HG03045 (cell line): ENCODE measurements at regions not wholly inside any gene's neighbourhood (a gene's known extent, or its start where the extent isn't known, plus 50 kb on each side); places are given as distances from the start of the nearest gene placed in this dataset.

Experiments used
- ATAC-seq: cut with Tn5 transposase; IDR thresholded peaks from one replicate; pipeline ENCODE4 v1.9.1; 2021; ENCODE audit warnings: mild to moderate bottlenecking, moderate library complexity; ENCODE audit not compliant: unreplicated experiment

DNA sequence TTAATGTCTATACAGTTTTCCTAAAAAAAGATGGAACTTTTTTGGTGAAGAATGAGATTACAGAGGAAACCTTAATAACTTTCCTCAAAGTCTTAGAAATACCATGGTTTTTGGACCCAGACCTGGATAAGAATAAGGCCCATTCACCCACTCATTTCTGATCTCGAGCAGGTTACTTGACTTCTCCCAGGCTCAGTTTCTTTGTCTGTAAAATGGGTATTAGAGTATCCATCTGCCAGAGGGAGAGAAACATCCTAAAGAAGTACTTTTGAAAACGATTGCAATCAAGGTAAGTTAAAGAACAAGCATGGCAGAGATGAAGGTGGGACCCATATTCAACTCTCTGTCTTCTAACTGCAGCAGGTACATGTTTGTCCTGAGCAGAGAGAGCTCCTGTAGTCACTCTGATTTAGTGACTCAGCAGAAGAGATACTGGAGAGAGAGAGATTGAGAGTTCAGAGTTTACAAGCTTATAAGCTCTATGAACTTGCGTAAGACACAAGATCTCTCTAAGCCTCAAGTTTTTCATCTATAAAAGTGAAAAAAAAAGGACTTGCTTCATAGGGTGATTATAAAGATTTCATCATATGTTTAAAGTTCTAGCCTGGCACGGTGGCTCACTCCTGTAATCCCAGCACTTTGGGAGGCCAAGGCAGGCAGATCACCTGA is 379.4 kb upstream of the SGCD start:
- ATAC-seq = no peak

DNA sequence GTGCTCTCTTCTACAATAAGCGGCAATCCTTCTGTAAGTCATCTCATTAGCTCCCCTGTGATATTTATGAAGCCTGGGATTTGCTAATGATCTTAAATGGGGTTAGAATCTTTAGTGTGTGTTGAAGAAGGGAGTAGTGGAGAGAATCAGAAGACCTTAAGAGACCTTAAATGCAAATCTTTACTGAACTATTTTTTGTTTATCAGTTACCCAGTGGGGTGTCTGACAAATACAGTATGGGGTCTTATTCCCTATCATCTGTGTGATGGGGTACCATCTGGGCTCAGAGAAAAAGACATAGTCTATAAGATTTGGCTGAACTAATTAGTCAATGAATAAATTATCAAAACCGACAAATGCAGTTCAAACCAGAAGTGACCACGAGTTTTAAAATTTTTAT is 378.4 kb upstream of the SGCD start:
- ATAC-seq = no peak

DNA sequence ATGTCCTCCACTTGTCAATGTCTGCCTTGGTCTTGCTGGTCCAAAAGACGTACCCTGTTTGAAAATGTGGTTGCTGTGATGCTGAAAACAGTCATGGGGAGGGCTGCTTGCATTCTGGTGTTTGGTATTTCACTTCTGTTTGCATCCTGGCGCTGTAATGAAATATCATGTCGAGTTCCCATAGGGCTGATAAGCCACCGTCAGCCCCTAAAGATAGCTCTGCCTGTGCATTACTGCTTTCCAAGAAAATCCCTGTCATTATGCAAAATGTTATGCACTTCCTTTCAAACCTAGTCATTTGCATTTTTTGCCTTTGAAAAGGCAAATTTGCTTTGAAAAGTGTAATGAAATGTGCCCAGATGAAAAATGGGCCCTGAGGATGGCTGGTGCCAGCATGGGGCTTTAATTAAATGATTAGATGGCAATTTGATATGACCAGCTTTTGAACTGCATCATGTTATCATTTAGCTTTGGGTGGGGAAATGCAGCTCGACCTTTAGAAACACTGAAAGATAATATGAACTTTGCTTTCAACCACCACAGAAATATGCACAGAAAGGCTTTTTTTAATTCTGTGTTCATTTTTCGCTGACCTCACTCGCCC is 374.4 kb upstream of the SGCD start:
- ATAC-seq = no peak

DNA sequence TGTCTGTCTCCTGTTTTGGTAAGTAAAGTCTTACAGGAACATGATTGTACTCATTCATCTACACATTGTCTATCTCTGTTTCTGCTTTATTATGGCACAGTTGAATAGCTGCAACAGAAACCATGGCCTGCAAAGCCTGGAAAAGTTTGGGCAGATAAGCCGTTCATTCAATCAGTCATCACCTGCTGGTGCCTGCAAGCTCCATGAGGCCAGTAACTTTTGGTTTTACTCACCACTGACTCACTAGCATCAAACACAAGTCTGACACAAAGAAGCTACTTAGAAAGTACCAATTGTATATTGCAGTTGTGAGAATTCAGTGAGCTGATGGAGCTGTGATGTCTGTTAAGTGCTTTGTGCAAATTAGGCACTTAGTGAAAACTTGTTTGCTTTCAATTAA is 373.6 kb upstream of the SGCD start:
- no peak for ATAC-seq

DNA sequence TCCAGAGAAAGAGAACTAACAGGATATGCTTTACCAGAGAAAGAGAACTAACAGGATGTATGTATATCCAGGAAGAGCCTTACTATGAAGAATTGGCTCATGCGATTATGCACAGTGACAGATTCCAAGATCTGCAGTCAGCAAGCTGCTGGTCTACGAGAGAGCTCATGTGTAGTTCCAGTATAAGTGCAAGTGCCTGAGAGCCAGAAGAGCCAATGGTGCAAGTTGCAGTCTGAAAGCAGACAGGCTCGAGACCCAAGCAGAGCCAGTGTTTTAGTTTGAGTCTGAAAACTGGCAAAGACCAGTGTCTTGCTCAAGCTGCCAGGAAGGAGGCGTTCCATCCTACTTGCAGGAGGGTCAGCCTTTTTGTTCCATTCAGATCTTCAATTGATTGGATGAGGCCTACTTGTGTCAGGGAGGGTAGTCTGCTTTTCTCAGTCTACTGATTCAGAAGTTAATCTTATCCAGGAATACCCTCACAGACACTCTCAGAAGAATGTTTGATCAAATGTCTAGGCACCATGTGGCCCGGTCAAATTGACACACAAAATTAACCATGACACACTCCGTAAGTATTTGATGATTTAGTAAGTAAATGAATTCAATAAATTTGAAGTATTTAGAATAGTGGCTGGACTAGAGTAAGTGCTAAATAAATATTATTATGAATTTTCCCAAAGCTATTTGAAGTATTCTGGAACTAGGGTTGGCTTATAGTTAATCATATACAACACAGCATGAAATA is 372.1 kb upstream of the SGCD start:
- no peak for ATAC-seq

DNA sequence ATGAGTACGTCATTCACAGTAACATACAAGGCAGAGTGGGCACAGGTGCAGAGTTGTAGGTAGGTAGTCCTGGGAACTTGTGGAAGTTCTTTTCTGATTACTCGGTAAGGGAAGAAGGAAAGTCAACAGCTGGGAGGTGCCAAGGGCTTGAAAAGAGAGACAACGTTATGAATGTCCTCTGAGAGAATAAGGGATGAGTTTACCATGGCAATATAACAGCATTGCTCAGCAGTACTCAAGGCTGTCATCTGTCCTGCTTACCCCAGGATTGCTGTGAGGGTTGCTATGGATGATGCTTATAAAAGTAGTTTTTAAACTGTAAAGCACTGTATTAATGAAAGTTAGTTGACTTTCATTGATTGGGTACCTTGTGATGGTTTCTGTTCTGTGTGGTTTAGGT is 369.1 kb upstream of the SGCD start:
- ATAC-seq = no peak

DNA sequence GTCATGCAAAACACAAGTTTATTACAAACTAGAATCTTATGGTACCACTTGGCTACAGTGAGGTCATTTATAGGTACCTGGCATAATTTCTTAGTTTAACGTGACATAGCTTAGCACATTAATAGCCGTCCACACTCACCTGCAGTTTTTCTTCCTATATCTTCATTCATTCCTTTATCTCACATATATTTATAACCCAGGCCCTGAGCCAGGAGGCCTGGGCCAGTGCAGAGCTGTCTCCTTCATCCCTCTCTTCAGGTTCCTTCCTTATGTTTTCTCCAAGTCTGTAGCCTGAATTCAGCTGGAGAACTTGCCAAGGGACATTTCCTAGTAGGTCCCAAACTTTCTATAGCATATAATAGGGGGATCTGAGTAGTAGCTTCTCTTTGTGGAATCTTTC is 367.9 kb upstream of the SGCD start:
- ATAC-seq = no peak

DNA sequence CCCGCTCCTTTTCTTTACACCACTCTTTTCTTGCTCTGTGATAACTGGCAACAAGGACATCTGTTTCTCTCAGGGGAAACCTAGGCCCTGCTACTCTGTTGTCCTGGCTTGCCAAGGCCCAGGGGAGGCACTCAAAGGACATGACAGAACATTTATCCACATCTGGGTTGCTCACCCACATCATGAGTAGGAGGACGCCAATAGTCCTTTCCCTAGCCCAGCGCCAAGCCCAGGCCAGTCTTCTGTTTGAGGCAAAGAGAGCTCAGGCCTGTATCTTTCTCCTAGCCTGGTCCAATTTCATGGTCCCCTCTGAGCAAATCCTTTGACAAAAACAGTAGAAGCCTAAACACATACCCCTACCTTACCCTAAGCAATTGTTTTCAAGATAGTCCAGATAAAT is 366.8 kb upstream of the SGCD start:
- no peak for ATAC-seq

DNA sequence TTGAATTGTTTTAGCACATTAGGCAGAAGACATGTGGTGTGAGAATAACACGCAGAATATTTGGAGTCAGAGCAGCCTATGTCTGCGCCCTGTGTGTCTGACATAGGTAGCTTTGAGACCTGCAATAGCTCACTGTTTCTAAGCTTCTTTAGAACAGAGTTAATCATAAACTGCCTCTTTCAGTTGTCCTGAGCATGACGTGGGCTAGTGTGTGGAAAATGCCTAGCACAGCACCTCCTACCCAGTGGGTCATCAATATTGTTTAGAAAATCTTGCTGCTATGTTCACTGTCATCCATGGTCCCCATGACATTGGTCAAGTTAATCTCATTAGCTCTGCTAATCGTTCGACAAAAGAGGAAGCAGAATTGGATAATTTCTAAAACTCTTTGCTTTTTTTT is 357.4 kb upstream of the SGCD start:
- no peak for ATAC-seq

DNA sequence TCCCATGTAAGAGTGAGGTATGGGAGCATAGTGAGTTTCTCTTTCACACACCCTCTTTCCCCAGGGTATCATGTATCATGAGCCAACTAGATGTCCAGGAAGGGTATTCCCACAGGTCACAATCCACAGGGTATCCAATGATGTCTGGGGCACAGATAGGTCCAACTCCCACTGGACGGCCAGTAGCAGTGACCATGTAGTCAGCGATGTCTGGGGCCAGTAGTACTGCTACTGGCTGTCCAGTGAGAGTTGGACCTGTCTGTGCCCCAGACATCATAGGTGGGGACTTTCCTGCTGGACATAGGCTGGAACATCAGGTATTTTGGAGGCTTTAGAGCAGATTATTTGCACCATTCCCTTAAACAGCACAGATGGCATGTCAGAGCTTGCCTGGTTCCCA is 352.6 kb upstream of the SGCD start:
- no peak for ATAC-seq

DNA sequence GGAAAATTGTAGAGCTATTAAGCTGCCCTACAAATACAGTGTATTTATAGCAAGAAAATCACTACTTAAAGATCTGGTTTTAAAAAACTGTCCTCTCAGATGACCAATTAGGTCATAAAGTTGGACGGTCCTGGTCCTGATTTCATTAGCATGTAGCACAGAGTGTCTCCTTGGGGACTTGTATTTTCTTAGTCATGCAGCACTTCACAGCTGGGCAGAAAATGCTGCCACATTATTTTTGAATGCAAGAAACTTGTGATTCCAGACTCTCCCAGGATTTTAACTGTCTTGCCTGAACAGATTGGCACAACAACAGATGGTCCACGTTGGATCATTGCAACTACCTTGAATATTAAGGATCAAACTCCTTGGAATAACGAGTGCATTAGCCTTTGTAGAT is 348.1 kb upstream of the SGCD start:
- ATAC-seq = no peak

DNA sequence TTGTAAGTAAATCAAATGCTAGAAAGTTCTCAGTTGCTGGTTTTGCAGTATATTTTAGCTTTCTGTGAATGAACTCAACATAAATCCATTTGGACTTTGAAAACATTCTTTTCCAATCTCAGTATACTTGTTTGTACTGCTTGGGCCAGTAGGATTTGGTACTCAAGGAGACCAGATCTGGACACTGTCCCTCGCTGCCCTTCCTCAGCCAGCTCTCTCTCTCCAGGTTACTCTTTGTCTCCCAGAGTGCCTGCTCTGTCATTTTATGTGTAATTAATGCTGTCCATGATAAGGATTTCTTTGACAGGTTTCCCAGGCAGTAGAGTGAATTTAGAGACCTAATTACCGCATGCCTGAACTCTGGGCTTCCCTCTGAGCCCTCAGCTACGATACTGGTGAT is 344.6 kb upstream of the SGCD start:
- no peak for ATAC-seq

DNA sequence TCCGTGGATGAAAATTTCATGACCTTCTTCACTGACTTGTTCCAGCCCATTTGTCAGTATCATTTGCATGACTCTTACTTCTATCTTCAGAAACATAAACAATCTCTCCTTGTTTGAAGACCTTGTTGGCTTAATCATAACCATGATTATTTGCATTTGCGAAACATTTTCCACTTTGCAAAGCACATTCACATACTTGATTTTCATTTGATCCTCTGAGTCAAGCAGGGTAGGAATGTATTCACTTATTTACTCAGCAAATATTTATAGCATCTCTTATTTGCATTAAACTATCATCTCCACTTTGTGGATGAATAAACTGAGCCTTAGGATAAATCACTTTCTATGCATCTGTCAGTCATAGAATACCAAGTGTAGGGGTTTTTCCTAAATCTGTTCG is 343.0 kb upstream of the SGCD start:
- no peak for ATAC-seq

DNA sequence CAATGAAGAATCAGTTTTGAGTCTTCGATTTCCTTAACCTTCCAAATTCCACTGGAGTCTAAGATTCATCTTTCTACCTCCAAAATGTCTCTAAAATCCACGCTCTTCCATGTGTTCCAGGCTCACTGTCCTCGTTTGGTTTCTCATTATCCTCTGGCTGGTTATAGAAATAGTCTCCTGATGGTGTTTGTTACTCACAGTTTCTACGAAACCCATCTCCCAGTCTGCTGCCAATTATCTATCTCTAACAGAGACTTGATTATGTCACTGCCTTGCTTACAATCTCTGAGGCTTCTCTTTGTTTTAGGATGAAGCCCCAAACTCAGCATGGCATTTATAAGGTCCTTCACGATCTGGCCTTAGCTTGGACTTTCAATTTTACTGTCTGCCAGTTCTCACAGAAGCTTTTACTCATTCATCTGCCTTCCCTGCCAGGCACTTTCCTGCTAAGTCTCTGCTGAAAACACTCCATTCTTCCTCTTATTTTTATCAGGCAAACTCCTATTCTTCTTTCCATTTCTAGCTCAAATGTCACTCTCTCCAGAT is 339.6 kb upstream of the SGCD start:
- no peak for ATAC-seq

DNA sequence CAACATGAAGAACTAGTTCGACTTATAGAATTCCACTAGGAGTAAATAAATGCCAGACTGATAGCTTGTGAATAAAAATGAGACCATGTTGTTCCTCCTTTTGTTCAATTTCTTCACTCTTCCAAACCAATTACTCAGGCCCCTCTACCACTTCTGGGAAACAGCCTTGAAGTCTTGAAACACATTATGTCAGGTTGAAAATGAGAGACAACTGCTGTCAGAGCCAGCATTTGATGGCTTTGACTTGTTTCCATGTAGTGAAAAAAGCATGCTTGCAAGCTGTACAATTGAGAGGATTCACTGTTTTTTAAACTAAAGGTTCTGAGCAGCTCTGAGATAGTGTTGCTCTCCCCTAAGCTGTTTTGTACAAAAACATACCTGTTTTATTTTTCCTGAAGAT is 337.1 kb upstream of the SGCD start:
- no peak for ATAC-seq

DNA sequence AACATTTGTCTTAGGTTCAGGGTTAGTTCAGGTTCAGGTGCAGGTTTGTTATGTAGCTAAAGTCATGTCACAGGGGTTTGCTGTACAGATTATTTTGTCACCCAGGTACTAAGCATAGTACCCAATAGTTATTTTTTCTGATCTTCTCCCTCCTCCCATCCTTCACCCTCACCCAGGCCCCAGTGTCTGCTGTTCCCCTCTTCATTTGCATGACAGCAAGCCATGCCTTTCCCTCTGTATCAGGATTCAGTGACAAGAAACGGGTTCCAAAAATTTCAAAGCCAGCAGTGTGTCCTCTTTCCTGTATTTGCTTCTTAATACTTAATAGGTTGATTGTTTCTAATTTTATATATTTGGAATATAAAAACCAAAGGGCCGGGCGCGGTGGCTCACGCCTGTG is 330.8 kb upstream of the SGCD start:
- no peak for ATAC-seq

DNA sequence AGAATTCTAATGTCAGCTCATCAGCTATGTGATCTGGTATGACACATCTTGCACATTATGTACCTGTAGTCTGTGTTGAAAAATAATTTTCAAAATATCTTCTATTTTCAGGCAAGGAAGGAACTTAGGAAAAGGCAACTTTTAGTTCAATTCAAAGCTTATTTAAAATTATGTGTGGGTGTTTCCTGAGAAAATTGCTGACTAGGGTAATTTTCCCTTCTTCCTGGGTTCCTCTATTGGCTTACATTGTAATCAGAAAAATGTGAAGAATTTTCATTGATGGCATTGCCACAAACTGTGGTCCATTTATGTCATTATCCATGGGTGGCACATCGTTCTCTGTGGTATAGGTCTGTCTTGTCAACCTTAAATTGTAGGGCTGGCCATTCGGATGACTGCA is 328.7 kb upstream of the SGCD start:
- ATAC-seq = no peak

DNA sequence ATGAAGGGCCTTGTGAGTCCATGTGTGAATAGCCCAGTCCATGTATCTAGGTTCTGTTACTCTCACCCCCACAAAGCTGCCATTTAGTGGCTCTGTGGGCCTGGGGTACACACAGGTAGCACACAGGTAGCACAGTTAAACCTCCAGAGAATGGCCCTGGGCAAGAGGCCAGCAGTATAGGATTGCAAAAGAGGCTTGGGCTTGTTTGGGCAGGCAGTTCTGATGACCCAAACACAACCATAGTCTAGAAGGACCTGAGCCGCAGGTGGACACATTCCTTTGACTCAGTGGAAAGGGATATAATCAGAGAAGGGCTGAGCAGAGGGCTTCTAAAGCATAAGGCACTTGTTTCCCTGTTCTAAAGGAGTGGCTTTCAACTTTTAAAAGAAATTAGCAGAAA is 326.8 kb upstream of the SGCD start:
- no peak for ATAC-seq

DNA sequence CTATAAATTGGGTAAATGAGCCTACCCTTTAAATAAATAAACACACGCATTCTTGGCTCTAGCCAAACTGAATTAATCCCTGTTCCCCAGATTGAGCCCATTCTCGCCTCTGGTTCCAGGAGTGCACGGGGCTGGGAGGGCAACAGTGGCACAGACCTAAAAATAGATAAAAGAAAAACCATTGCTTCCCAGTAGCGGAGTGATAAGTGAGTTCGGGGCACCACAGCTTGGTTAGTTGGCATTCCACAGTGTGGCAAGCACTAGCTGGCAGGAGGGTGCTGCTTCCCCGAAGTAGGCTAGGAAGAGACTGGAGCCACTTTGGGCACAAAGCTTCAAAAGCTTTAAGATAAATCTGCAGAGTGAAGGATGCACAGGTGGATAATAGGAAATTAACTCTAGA is 322.2 kb upstream of the SGCD start:
- no peak for ATAC-seq

DNA sequence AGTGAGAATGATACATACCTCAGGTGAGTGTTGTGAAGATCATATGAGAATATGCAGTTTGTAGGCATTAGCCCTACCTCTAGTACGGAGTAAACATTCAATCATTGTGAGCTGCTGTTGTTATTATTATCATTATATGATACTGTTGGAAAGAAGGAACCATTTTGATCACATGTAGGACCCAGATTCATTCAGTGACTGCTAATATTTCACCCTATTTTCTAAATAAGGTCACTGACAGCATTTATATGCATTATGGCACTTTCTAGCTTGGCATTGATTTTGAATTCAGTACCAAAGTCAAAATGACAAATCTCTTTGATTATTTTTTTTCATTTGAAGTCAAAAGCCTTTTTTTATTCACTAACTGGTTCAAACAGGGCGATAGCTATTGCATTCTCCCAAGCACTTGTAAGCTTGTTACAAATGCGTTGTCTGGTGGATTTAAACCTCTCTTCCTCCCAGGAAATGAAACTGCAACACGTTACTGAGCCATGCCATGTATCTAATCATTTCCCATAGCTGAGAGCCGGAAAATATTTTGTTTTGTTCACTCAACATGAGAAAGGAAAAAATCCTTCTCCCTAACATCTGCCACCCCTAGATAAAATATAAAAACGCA is 320.8 kb upstream of the SGCD start:
- no peak for ATAC-seq

DNA sequence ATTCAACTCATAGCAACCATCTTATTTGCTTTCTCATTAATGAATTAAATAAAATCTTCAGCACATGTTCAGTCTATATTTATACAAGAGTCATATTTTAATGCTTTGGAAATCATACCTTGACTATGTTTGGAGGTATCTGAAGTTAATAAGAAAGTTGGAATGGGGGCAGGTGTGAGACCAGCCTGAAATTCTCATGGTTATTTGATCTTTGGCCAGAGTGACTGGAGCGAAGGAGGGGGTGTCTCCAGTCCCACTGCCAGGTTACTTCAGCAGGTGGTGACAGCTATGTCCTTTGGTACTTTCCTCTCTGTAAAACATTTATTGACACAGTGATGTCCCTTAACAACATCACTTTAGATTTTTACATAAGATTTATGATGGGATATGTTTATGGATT is 318.1 kb upstream of the SGCD start:
- ATAC-seq = no peak

DNA sequence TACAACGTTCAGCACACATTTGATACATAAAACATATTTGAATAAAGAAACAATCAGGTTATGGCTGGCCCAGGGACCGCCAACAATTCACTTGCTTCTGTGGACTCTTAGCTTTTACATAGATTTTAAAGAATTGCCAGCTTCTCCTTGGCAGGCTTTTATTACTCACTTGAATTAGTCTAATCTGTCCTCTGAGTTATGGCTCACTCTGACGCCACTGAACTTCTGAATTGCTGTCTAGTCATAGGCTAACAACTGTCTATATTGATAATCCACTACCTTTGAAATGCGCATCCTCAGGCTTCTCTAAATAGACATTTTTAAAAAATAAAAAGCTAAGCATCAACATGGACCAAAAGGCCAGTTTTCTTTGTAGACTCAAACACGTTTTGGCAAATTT is 317.4 kb upstream of the SGCD start:
- no peak for ATAC-seq
